ENCODE measurements at regions not wholly inside any gene's neighbourhood (a gene's known extent, or its start where the extent isn't known, plus 50 kb on each side); places are given as distances from the start of the nearest gene placed in this dataset.

DNA sequence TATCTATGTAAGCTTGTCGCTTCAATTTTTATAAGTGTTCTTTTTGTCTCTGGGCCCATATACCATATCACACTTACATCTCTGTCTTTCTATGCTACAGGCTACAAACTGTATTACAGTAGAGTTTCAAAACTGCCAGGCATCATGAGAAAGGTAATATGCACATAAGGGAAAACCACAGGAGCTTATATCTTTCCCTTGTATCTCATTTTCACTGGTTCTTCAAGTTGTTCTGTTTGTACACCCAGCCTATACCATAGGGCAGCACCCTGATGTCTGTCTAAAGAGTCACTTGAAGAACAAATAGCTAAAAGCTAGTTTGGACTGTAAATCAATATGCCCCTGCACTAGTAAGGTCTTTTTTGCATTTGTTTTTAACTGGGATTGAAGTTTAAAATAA, 366.7 kb downstream of the FIGN start:
- DNase-seq (ENCODE audit: low spot score), result no peak
- no peak overlapping the region for H4K91ac ChIP-seq (ENCODE audit: low read depth, low read length, poor library complexity)
- no peaks in the 10 kb centered on the region for H3K4me1 ChIP-seq (ENCODE audit: control insufficient read depth in 2 of 2, insufficient read depth in 1 of 2, low read depth in 1 of 2, low read length in 2 of 2)
- H2BK12ac ChIP-seq (ENCODE audit: low read length), result no peak overlapping the region
- H3K36me3 ChIP-seq (replicated peaks in 1 of 2; ENCODE audit: control insufficient read depth in 2 of 2, insufficient read depth in 2 of 2, low read length in 2 of 2), result no peaks in the 10 kb centered on the region
- no peak overlapping the region for H3K18ac ChIP-seq (ENCODE audit: low read length)
- no CpG with 5 or more reads among the region's 1 CpG for WGBS, 2 donors (ENCODE audit: extremely low coverage in 2 of 2, insufficient read length in 2 of 2, insufficient replicate concordance in 1 of 2)
- H2BK15ac ChIP-seq (ENCODE audit: low read length), result no peak overlapping the region
- no peak overlapping the region for H3K14ac ChIP-seq (ENCODE audit: low read length)
- no peak overlapping the region for H2BK5ac ChIP-seq (ENCODE audit: low read length)
- H3K4ac ChIP-seq (ENCODE audit: low read length), result no peak overlapping the region
- H4K8ac ChIP-seq (ENCODE audit: low read depth, low read length), result no peak overlapping the region
- H3K23ac ChIP-seq (ENCODE audit: low read depth, low read length, poor library complexity), result no peak overlapping the region
- no peak overlapping the region for H3K4me2 ChIP-seq (ENCODE audit: insufficient read depth, low read length, poor library complexity, severe bottlenecking)
- no peak overlapping the region for H3K9ac ChIP-seq (ENCODE audit: low read depth, low read length, poor library complexity)
- H3K79me1 ChIP-seq (ENCODE audit: low read depth, low read length), result no peaks in the 10 kb centered on the region
- H3K27me3 ChIP-seq (ENCODE audit: control insufficient read depth in 3 of 3, insufficient read depth in 3 of 3, low read depth in 1 of 3, low read length in 3 of 3), result no peaks in the 10 kb centered on the region
- no peak overlapping the region for H2BK120ac ChIP-seq (ENCODE audit: low read depth, low read length)
- H2AK5ac ChIP-seq (ENCODE audit: low read depth, low read length), result no peak overlapping the region
- no peak overlapping the region for H3K4me3 ChIP-seq (ENCODE audit: low read length in 2 of 2)
- H2AFZ ChIP-seq (ENCODE audit: low read length), result no peak overlapping the region
- no peak overlapping the region for H3K27ac ChIP-seq (replicated peaks; ENCODE audit: low read length)
- peaks cover 0 to 2% of the 10 kb centered on the region in 2 donors for H3K9me3 ChIP-seq (replicated peaks in 1 of 2; ENCODE audit: control insufficient read depth in 2 of 2, insufficient read depth in 1 of 2, low read depth in 1 of 2, low read length in 2 of 2)

DNA sequence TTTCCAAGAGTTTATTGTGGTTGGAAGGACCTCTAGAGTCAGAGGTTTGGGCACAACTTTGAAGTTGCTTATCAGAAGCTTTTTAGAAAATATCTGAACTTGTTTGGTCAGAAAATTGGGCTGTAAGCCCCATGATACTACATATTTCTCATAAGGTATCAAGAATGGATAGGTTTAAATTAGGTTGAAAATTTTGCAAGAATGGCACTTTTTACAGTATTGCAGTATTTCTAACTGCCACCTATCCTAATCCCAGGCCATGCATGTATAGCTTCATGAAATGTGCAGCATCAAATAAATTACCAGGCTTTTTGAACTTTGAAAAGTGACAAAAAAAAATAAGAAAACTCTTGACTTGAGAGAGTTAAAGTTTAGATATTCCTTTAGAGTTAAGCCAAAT, 367.2 kb downstream of the FIGN start:
- Histone ChIP-seq H3K18ac (ENCODE audit: low read length) (no peak overlapping the region), H2BK15ac (ENCODE audit: low read length) (no peak overlapping the region), H2AK5ac (ENCODE audit: low read depth, low read length) (no peak overlapping the region), H2BK5ac (ENCODE audit: low read length) (no peak overlapping the region), H3K36me3 (replicated peaks in 1 of 2; ENCODE audit: control insufficient read depth in 2 of 2, insufficient read depth in 2 of 2, low read length in 2 of 2) (no peaks in the 10 kb centered on the region), H3K4ac (ENCODE audit: low read length) (no peak overlapping the region), H3K4me2 (ENCODE audit: insufficient read depth, low read length, poor library complexity, severe bottlenecking) (no peak overlapping the region), H3K27me3 (ENCODE audit: control insufficient read depth in 3 of 3, insufficient read depth in 3 of 3, low read depth in 1 of 3, low read length in 3 of 3) (no peaks in the 10 kb centered on the region), H3K79me1 (ENCODE audit: low read depth, low read length) (no peaks in the 10 kb centered on the region), H2BK120ac (ENCODE audit: low read depth, low read length) (no peak overlapping the region), H2AFZ (ENCODE audit: low read length) (no peak overlapping the region), H2BK12ac (ENCODE audit: low read length) (no peak overlapping the region), H4K8ac (ENCODE audit: low read depth, low read length) (no peak overlapping the region), H3K23ac (ENCODE audit: low read depth, low read length, poor library complexity) (no peak overlapping the region), H3K14ac (ENCODE audit: low read length) (no peak overlapping the region), H4K91ac (ENCODE audit: low read depth, low read length, poor library complexity) (no peak overlapping the region), H3K9me3 (replicated peaks in 1 of 2; ENCODE audit: control insufficient read depth in 2 of 2, insufficient read depth in 1 of 2, low read depth in 1 of 2, low read length in 2 of 2) (peaks cover 0 to 2% of the 10 kb centered on the region in 2 donors), H3K9ac (ENCODE audit: low read depth, low read length, poor library complexity) (no peak overlapping the region), H3K4me3 (ENCODE audit: low read length in 2 of 2) (no peak overlapping the region), H3K4me1 (ENCODE audit: control insufficient read depth in 2 of 2, insufficient read depth in 1 of 2, low read depth in 1 of 2, low read length in 2 of 2) (no peaks in the 10 kb centered on the region), H3K27ac (replicated peaks; ENCODE audit: low read length) (no peak overlapping the region)
- DNase-seq (ENCODE audit: low spot score), result no peak

DNA sequence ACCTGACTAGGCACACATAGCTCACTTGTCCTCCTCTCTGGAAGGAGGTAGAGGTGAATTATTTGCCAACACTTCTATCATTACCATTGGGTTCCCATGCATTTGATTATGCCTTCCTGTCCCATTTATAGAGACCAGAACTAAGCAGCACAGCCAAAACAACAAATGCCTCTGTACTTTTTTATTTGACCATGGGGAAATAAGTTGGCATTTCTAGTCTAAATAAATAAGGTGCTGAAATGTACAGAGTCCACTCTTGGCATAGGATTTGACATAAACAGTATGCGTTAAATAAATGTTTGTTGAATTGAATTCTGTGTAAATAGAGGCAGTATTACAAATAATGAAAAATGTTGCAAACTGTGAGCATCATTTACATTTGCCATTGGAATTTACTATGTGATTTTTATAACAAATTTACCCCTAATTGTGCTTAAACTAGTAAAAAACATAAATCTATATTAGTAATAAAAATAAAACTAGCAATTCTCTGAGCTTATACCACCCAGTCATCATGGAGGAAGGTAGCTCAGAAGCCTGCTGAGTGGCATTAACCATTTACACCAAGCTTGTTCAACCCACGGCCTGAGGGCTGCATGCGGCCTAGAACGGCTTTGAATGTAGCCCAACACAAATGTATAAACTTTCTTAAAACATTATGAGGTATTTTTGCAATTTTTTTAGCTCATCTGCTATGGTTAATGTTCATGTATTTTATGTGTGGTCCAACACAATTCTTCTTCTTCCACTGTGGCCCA, 367.8 kb downstream of the FIGN start:
- Histone ChIP-seq H3K4ac (ENCODE audit: low read length) (no peak overlapping the region), H2AFZ (ENCODE audit: low read length) (no peak overlapping the region), H3K9me3 (replicated peaks in 1 of 2; ENCODE audit: control insufficient read depth in 2 of 2, insufficient read depth in 1 of 2, low read depth in 1 of 2, low read length in 2 of 2) (peaks cover 0 to 2% of the 10 kb centered on the region in 2 donors), H3K36me3 (replicated peaks in 1 of 2; ENCODE audit: control insufficient read depth in 2 of 2, insufficient read depth in 2 of 2, low read length in 2 of 2) (no peaks in the 10 kb centered on the region), H3K14ac (ENCODE audit: low read length) (no peak overlapping the region), H3K23ac (ENCODE audit: low read depth, low read length, poor library complexity) (no peak overlapping the region), H3K27me3 (ENCODE audit: control insufficient read depth in 3 of 3, insufficient read depth in 3 of 3, low read depth in 1 of 3, low read length in 3 of 3) (no peaks in the 10 kb centered on the region), H2BK15ac (ENCODE audit: low read length) (no peak overlapping the region), H3K4me2 (ENCODE audit: insufficient read depth, low read length, poor library complexity, severe bottlenecking) (no peak overlapping the region), H2BK12ac (ENCODE audit: low read length) (no peak overlapping the region), H2BK120ac (ENCODE audit: low read depth, low read length) (no peak overlapping the region), H3K18ac (ENCODE audit: low read length) (no peak overlapping the region), H3K9ac (ENCODE audit: low read depth, low read length, poor library complexity) (no peak overlapping the region), H4K8ac (ENCODE audit: low read depth, low read length) (no peak overlapping the region), H3K4me3 (ENCODE audit: low read length in 2 of 2) (no peak overlapping the region), H3K27ac (replicated peaks; ENCODE audit: low read length) (no peak overlapping the region), H4K91ac (ENCODE audit: low read depth, low read length, poor library complexity) (no peak overlapping the region), H3K4me1 (ENCODE audit: control insufficient read depth in 2 of 2, insufficient read depth in 1 of 2, low read depth in 1 of 2, low read length in 2 of 2) (no peaks in the 10 kb centered on the region), H2AK5ac (ENCODE audit: low read depth, low read length) (no peak overlapping the region), H3K79me1 (ENCODE audit: low read depth, low read length) (no peaks in the 10 kb centered on the region), H2BK5ac (ENCODE audit: low read length) (no peak overlapping the region)
- WGBS, 2 donors (ENCODE audit: extremely low coverage in 2 of 2, insufficient read length in 2 of 2, insufficient replicate concordance in 1 of 2), result no CpG with 5 or more reads among the region's 4 CpGs
- no peak for DNase-seq (ENCODE audit: low spot score)

DNA sequence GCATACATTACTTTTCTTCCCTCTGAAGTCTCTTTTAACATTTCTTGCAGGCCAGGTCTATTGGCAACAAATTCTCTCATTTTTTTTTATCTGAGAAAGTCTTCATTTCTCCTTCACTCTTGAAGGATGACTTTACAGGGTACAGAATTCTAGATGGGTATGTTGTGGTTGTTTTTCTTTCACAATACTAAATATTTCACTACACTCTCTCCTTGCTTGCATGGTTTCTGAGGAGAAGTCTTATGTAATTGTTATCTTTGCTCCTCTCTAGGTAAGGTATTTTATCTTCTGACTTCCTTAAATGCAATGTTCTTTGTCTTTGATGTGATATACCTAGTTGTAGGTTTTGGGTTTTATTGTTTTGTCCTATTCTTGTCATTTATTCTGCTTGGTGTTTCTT, 371.1 kb downstream of the FIGN start:
- no peak overlapping the region for H2AK5ac ChIP-seq (ENCODE audit: low read depth, low read length)
- no peak overlapping the region for H3K23ac ChIP-seq (ENCODE audit: low read depth, low read length, poor library complexity)
- H4K91ac ChIP-seq (ENCODE audit: low read depth, low read length, poor library complexity), result no peak overlapping the region
- no peak overlapping the region for H2BK15ac ChIP-seq (ENCODE audit: low read length)
- no peak overlapping the region for H3K9ac ChIP-seq (ENCODE audit: low read depth, low read length, poor library complexity)
- H3K4ac ChIP-seq (ENCODE audit: low read length), result no peak overlapping the region
- H3K36me3 ChIP-seq (replicated peaks in 1 of 2; ENCODE audit: control insufficient read depth in 2 of 2, insufficient read depth in 2 of 2, low read length in 2 of 2), result no peaks in the 10 kb centered on the region
- no peaks in the 10 kb centered on the region for H3K4me1 ChIP-seq (ENCODE audit: control insufficient read depth in 2 of 2, insufficient read depth in 1 of 2, low read depth in 1 of 2, low read length in 2 of 2)
- no peak overlapping the region for H3K4me3 ChIP-seq (ENCODE audit: low read length in 2 of 2)
- no peak for DNase-seq (ENCODE audit: low spot score)
- no peak overlapping the region for H3K27ac ChIP-seq (replicated peaks; ENCODE audit: low read length)
- H3K14ac ChIP-seq (ENCODE audit: low read length), result no peak overlapping the region
- H2BK12ac ChIP-seq (ENCODE audit: low read length), result no peak overlapping the region
- H3K79me1 ChIP-seq (ENCODE audit: low read depth, low read length), result no peaks in the 10 kb centered on the region
- no peak overlapping the region for H2BK120ac ChIP-seq (ENCODE audit: low read depth, low read length)
- H3K27me3 ChIP-seq (ENCODE audit: control insufficient read depth in 3 of 3, insufficient read depth in 3 of 3, low read depth in 1 of 3, low read length in 3 of 3), result no peaks in the 10 kb centered on the region
- H2AFZ ChIP-seq (ENCODE audit: low read length), result no peak overlapping the region
- no peak overlapping the region for H4K8ac ChIP-seq (ENCODE audit: low read depth, low read length)
- no peak overlapping the region for H3K18ac ChIP-seq (ENCODE audit: low read length)
- no peaks in the 10 kb centered on the region for H3K9me3 ChIP-seq (replicated peaks in 1 of 2; ENCODE audit: control insufficient read depth in 2 of 2, insufficient read depth in 1 of 2, low read depth in 1 of 2, low read length in 2 of 2)
- H2BK5ac ChIP-seq (ENCODE audit: low read length), result no peak overlapping the region
- H3K4me2 ChIP-seq (ENCODE audit: insufficient read depth, low read length, poor library complexity, severe bottlenecking), result no peak overlapping the region
